ENCODE measurements at regions not wholly inside any gene's neighbourhood (a gene's known extent, or its start where the extent isn't known, plus 50 kb on each side); places are given as distances from the start of the nearest gene placed in this dataset.

DNA sequence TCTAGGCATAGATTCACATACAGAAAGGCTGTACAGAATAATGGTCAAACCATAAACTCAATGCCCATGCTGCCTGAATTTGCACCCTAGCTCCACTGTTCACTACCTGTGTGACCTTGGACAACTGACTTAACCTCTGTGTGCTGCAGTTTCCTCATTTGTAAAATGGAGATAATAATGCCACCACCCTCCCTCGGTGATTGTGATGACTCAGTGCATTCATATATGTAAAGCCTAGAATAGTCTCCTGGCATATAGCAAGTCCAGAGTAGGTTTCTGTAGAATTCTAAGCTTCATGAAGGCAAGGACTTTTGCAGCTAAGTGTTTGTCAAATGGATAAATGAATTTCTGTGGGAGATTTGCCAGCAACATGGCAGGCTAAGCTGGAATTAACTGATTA lies 297.8 kb upstream of the NR4A3 start:
- H3K4me3 ChIP-seq (ENCODE audit: control insufficient read depth, low read depth, low read length), result no peak overlapping the region
- no peak for DNase-seq (ENCODE audit: low read depth)
- TF ChIP-seq, protein P1, sequence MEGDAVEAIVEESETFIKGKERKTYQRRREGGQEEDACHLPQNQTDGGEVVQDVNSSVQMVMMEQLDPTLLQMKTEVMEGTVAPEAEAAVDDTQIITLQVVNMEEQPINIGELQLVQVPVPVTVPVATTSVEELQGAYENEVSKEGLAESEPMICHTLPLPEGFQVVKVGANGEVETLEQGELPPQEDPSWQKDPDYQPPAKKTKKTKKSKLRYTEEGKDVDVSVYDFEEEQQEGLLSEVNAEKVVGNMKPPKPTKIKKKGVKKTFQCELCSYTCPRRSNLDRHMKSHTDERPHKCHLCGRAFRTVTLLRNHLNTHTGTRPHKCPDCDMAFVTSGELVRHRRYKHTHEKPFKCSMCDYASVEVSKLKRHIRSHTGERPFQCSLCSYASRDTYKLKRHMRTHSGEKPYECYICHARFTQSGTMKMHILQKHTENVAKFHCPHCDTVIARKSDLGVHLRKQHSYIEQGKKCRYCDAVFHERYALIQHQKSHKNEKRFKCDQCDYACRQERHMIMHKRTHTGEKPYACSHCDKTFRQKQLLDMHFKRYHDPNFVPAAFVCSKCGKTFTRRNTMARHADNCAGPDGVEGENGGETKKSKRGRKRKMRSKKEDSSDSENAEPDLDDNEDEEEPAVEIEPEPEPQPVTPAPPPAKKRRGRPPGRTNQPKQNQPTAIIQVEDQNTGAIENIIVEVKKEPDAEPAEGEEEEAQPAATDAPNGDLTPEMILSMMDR (conservative IDR thresholded peaks at IDR 0.05; ENCODE audit: control insufficient read depth, insufficient read depth, low read depth, low read length), result no peak

DNA sequence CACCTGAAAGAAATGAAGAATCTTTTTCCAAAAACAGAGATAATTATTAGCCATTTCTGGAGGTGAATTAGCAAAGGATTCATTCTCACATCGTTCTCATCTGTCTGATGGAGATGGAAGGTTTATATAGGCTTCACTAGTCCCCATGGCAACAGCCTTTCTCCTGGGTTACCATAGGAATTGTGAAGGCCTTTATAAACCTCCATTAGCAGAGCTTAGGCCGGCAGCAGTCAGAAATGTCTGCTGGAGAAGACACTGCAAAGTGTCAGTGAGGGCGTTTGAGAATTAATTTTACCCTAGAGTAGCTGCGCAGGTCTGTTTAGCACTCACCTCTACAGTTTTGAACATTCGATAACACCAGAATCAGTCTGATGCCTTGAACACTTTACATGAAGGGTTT lies 290.4 kb upstream of the NR4A3 start:
- TF ChIP-seq, protein P1 (conservative IDR thresholded peaks at IDR 0.05; ENCODE audit: control insufficient read depth, insufficient read depth, low read depth, low read length), result no peak
- no peak overlapping the region for H3K4me3 ChIP-seq (ENCODE audit: control insufficient read depth, low read depth, low read length)

DNA sequence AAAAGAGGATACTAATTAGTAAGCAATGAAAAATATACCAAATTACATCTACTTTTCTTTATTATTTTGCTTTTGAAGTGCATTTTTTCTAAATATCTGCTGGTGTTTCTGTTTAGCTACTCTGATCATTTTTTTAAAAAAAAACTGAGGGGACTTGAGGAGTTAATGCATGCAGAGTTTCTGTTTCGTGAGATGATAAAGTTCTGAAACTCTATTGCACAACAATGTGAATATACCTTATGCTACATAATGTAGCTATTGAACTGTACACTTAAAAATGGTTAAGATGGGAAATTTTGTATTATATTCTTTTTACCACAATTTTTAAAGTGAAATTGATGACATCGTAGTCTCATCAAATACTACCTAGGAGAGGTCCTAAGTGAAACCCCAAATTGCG lies 288.3 kb upstream of the NR4A3 start:
- H3K4me3 ChIP-seq (ENCODE audit: control insufficient read depth, low read depth, low read length), result no peak overlapping the region
- TF ChIP-seq, protein P1 (conservative IDR thresholded peaks at IDR 0.05; ENCODE audit: control insufficient read depth, insufficient read depth, low read depth, low read length), result no peak
- no peak for DNase-seq (ENCODE audit: low read depth)

More for the DNA sequence above, 290.4 kb upstream of the NR4A3 start:
- no peak for DNase-seq (ENCODE audit: low read depth)

DNA sequence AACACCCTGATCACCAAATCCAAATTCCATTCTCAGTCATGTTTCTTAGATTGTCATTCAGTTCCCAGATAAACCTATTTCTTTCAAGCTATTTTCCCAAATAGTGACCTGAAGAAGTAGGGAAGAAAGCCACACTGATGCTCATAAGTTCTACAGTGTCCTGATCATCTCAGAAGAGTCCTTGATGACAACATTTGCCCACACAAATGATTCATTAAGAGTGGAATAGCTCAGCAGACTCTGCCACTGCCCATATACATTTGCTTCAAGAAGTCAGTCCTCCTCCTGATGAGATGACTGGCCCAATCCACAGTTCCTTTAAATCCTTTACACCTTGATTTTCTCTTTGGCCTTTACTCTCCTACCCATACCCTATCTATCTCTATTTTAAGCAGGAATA lies 283.7 kb upstream of the NR4A3 start:
- no peak for DNase-seq (ENCODE audit: low read depth)
- no peak overlapping the region for H3K4me3 ChIP-seq (ENCODE audit: control insufficient read depth, low read depth, low read length)

DNA sequence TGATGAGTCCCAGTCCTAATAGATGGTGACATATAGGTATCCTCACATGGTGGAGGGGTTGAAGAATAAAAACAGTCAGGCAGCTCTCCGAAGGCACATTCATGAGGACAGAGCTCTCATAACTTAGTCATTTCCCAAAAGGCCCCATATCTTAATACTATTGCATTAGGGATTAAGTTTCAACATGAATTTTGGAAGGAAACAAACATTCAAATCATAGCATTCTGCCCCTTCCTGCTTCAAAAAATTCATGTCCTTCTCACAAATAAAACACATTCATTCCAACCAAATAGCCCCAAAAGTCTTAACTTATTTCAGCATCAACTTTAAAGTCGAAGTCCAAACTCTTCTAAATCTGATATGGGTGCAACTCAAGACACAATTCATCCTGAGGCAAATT lies 277.2 kb upstream of the NR4A3 start:
- TF ChIP-seq, protein P1 (conservative IDR thresholded peaks at IDR 0.05; ENCODE audit: control insufficient read depth, insufficient read depth, low read depth, low read length), result no peak
- no peak overlapping the region for H3K4me3 ChIP-seq (ENCODE audit: control insufficient read depth, low read depth, low read length)
- no peak for DNase-seq (ENCODE audit: low read depth)

More for the DNA sequence above, 283.7 kb upstream of the NR4A3 start:
- TF ChIP-seq, protein P1 (conservative IDR thresholded peaks at IDR 0.05; ENCODE audit: control insufficient read depth, insufficient read depth, low read depth, low read length), result no peak

DNA sequence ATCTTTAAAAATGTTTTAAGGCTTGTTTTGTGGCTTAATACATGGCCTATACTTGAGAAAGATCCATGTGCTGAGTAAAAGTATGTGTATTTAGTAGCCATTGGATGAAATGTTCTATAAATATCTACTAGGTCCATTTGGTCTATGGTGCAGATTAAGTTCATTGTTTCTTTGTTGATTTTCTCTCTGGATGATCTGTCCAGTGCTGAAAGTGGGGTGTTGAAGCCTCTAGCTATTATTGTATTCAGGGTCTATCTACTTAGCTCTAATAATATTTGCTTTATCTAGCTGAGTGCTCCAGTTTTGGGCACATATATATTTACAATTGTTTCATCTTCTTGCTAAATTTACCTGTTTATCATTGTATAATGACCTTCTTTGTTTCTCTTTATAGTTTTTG lies 272.2 kb upstream of the NR4A3 start:
- TF ChIP-seq, protein P1 (conservative IDR thresholded peaks at IDR 0.05; ENCODE audit: control insufficient read depth, insufficient read depth, low read depth, low read length), result no peak
- no peak overlapping the region for H3K4me3 ChIP-seq (ENCODE audit: control insufficient read depth, low read depth, low read length)
- no peak for DNase-seq (ENCODE audit: low read depth)

DNA sequence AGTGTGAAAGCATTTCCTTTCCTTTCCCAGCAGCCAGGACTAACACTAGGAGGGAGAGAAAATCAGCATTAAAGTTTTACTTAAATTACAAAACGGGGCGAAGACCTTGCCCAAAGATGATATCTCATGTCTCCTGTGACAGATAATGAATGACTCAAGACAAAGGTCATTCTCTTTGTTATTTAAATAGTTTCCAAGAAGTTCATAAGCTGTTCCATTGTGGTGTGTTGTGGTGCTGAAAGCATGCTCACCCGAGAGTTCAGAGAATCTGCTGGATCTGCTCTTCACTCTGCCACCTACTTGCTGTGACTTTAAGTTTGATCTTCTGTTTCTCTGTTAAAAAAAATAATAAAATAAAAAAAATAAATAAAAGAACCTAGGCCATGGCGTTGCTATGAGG lies 265.9 kb upstream of the NR4A3 start:
- no peak overlapping the region for H3K4me3 ChIP-seq (ENCODE audit: control insufficient read depth, low read depth, low read length)
- TF ChIP-seq, protein P1 (conservative IDR thresholded peaks at IDR 0.05; ENCODE audit: control insufficient read depth, insufficient read depth, low read depth, low read length), result no peak
- no peak for DNase-seq (ENCODE audit: low read depth)
